Astrocyte (in vitro differentiated cells and primary cell): ENCODE measurements at regions not wholly inside any gene's neighbourhood (a gene's known extent, or its start where the extent isn't known, plus 50 kb on each side); places are given as distances from the start of the nearest gene placed in this dataset.

ENCODE experiments used
- DNase-seq: peaks from one replicate; pipeline ENCODE4 v3.0.0-alpha.2; 2010; ENCODE audit warnings: low read depth
- FAIRE-seq: peaks from 2 replicates; lab custom pipeline; 2011; peaks lifted over from hg19 to GRCh38; lab: Jason Lieb, UNC
- H2AFZ ChIP-seq: 2 replicates; pipeline ENCODE4 v1.6.0; 2012; ENCODE audit warnings: low read depth, low read length, inconsistent platforms
- H3K27ac ChIP-seq: 2 replicates; pipeline ENCODE4 v1.5.1; 2011; ENCODE audit warnings: low read depth, low read length, inconsistent platforms
- H3K27me3 ChIP-seq: 2 replicates; pipeline ENCODE4 v1.6.0; 2011; ENCODE audit warnings: low read length, inconsistent platforms; ENCODE audit not compliant: insufficient read depth
- H3K36me3 ChIP-seq: 2 replicates; pipeline ENCODE4 v1.5.1; 2011; ENCODE audit warnings: low read length, inconsistent platforms; ENCODE audit not compliant: insufficient read depth
- H3K4me1 ChIP-seq: 2 replicates; pipeline ENCODE4 v1.5.1; 2011; ENCODE audit warnings: low read length, inconsistent platforms; ENCODE audit not compliant: insufficient read depth
- H3K4me2 ChIP-seq: 2 replicates; pipeline ENCODE4 v1.6.0; 2012; ENCODE audit warnings: low read length, inconsistent platforms
- H3K4me3 ChIP-seq: 2 replicates; pipeline ENCODE4 v1.5.1; 2011; ENCODE audit warnings: low read depth, mild to moderate bottlenecking, low read length, inconsistent platforms; ENCODE audit not compliant: insufficient read depth
- H3K79me2 ChIP-seq: 2 replicates; pipeline ENCODE4 v1.6.0; 2012; ENCODE audit warnings: mild to moderate bottlenecking, low read length, inconsistent platforms; ENCODE audit not compliant: insufficient read depth
- H3K9ac ChIP-seq: 2 replicates; pipeline ENCODE4 v1.6.0; 2012; ENCODE audit warnings: mild to moderate bottlenecking, low read length, inconsistent platforms
- H3K9me3 ChIP-seq: 2 replicates; pipeline ENCODE4 v1.5.1; 2012; ENCODE audit warnings: low read depth, mild to moderate bottlenecking, low read length, inconsistent platforms; ENCODE audit not compliant: insufficient read depth
- H4K20me1 ChIP-seq: 2 replicates; pipeline ENCODE4 v1.6.0; 2012; ENCODE audit warnings: low read length, inconsistent platforms; ENCODE audit not compliant: insufficient read depth
- H3K27ac Mint-ChIP-seq: one replicate; pipeline ENCODE4 v1.8.0; 2021; ENCODE audit warnings: mild to moderate bottlenecking, mixed read lengths; ENCODE audit not compliant: unreplicated experiment
- H3K27me3 Mint-ChIP-seq: one replicate; pipeline ENCODE4 v1.8.0; 2021; ENCODE audit warnings: low read depth, mixed read lengths; ENCODE audit not compliant: unreplicated experiment
- H3K36me3 Mint-ChIP-seq: one replicate; pipeline ENCODE4 v1.8.0; 2021; ENCODE audit warnings: low read depth, mixed read lengths; ENCODE audit not compliant: unreplicated experiment
- H3K4me1 Mint-ChIP-seq: one replicate; pipeline ENCODE4 v1.8.0; 2021; ENCODE audit warnings: low read depth, mixed read lengths; ENCODE audit not compliant: unreplicated experiment
- H3K4me3 Mint-ChIP-seq: one replicate; pipeline ENCODE4 v1.8.0; 2021; ENCODE audit warnings: mild to moderate bottlenecking, moderate library complexity, mixed read lengths; ENCODE audit not compliant: unreplicated experiment
- H3K9me3 Mint-ChIP-seq: one replicate; pipeline ENCODE4 v1.8.0; 2021; ENCODE audit warnings: mild to moderate bottlenecking, mixed read lengths; ENCODE audit not compliant: unreplicated experiment
- CTCF ChIP-seq: IDR thresholded peaks from 2 replicates; pipeline ENCODE4 v1.5.1; 2011; ENCODE audit warnings: low read depth, mild to moderate bottlenecking, inconsistent platforms, low read length, moderate library complexity; ENCODE audit not compliant: insufficient read depth
- EZH2 ChIP-seq: IDR thresholded peaks from 2 replicates; pipeline ENCODE4 v1.6.1; 2012; ENCODE audit warnings: mild to moderate bottlenecking, low read length, inconsistent platforms; ENCODE audit not compliant: insufficient read depth

DNA sequence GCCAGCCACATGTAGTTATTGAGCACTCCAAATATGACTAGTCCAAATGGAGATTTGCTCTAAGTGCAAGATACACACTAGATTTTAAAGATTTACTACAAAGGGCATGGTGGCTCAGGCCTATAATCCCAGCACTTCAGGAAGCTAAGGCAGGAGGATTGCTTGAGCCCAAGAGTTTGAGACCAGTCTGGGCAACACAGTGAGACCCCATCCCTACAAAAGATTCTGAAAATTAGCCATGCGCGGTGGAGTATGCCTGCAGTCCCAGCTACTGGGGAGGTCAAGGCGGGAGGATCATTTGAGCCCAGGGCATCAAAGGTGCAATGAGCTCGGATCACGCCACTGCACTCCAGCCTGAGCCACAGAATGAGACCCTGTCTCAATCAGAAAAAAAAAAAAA is 93.5 kb upstream of the HNRNPA3 start:
- no peak overlapping the region for H2AFZ ChIP-seq
- H3K27ac ChIP-seq: no peak overlapping the region
- no peak for FAIRE-seq
- H3K27me3 ChIP-seq: no peaks in the 10 kb centered on the region
- no peak overlapping the region for H3K9ac ChIP-seq
- H3K79me2 ChIP-seq: no peaks in the 10 kb centered on the region
- Mint-ChIP-seq H3K4me1 (no peaks in the 10 kb centered on the region), H3K27me3 (no peaks in the 10 kb centered on the region), H3K27ac (no peak overlapping the region), H3K9me3 (no peaks in the 10 kb centered on the region), H3K4me3 (no peak overlapping the region), H3K36me3 (no peaks in the 10 kb centered on the region)
- no peaks in the 10 kb centered on the region for H3K36me3 ChIP-seq
- no peak for DNase-seq
- H3K4me2 ChIP-seq: no peak overlapping the region
- no peak overlapping the region for H3K4me3 ChIP-seq
- no peaks in the 10 kb centered on the region for H4K20me1 ChIP-seq
- no peak for TF ChIP-seq EZH2
- TF ChIP-seq CTCF: no peak
- H3K9me3 ChIP-seq: no peaks in the 10 kb centered on the region
- no peaks in the 10 kb centered on the region for H3K4me1 ChIP-seq

DNA sequence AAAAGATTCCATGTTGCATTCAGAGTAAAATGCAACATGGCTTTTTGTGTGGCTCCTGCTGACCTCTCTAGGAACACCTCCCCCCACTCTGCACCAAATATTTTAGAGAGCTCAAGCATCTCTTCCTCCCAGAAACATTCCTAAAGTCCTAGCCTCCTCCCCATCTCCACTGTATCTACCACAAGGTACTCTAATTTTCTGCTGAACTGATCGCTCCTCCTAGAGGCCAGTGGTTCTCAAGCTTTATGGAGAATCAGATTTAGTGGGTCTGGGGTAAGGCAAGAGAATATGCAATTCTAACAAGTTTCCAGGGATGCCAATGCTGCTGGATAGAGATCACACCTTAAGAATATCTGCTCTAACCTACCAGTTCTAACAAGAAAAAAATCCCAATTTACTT is 89.5 kb upstream of the HNRNPA3 start:
- H3K79me2 ChIP-seq: no peaks in the 10 kb centered on the region
- TF ChIP-seq EZH2 (no peak), CTCF (no peak)
- H3K4me2 ChIP-seq: no peak overlapping the region
- Mint-ChIP-seq H3K36me3 (no peaks in the 10 kb centered on the region), H3K9me3 (no peaks in the 10 kb centered on the region), H3K27ac (no peak overlapping the region), H3K4me1 (no peaks in the 10 kb centered on the region), H3K4me3 (no peak overlapping the region), H3K27me3 (no peaks in the 10 kb centered on the region)
- H3K4me1 ChIP-seq: no peaks in the 10 kb centered on the region
- no peak overlapping the region for H3K4me3 ChIP-seq
- no peaks in the 10 kb centered on the region for H3K36me3 ChIP-seq
- no peak overlapping the region for H2AFZ ChIP-seq
- no peak overlapping the region for H3K27ac ChIP-seq
- H3K9me3 ChIP-seq: no peaks in the 10 kb centered on the region
- no peak for DNase-seq
- FAIRE-seq: no peak
- H4K20me1 ChIP-seq: no peaks in the 10 kb centered on the region
- H3K9ac ChIP-seq: no peak overlapping the region
- no peaks in the 10 kb centered on the region for H3K27me3 ChIP-seq

DNA sequence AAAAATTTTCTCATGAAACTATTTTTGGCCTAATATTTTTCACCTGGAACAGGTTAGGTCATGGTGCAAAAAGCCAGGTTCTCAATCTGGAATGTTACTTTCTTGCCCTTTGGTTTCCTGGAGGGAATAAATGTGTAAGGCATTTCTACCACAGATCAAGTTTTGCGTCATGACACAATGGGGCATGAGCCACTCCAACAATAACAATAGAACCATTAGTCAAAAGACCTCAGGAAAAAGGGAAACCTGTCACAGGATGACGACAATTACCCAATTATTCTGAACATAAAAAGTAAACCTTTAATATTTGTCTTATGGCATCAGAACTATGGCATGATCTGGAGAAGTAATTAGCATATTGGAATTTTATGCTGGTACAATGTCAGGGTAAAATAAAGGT is 88.2 kb upstream of the HNRNPA3 start:
- Histone ChIP-seq H3K4me3 (no peak overlapping the region), H3K4me2 (no peak overlapping the region), H3K79me2 (no peaks in the 10 kb centered on the region), H3K36me3 (no peaks in the 10 kb centered on the region), H3K9ac (no peak overlapping the region), H3K27ac (no peak overlapping the region), H2AFZ (no peak overlapping the region), H3K4me1 (no peaks in the 10 kb centered on the region), H4K20me1 (no peaks in the 10 kb centered on the region), H3K9me3 (no peaks in the 10 kb centered on the region), H3K27me3 (no peaks in the 10 kb centered on the region)
- no peaks in the 10 kb centered on the region for H3K9me3 Mint-ChIP-seq
- H3K4me1 Mint-ChIP-seq: no peaks in the 10 kb centered on the region
- no peaks in the 10 kb centered on the region for H3K27me3 Mint-ChIP-seq
- TF ChIP-seq EZH2 (no peak), CTCF (no peak)
- FAIRE-seq: no peak
- DNase-seq: no peak
- no peak overlapping the region for H3K27ac Mint-ChIP-seq
- H3K4me3 Mint-ChIP-seq: no peak overlapping the region
- H3K36me3 Mint-ChIP-seq: no peaks in the 10 kb centered on the region
